Testis (tissue), 2 donors: ENCODE measurements at regions not wholly inside any gene's neighbourhood (a gene's known extent, or its start where the extent isn't known, plus 50 kb on each side); places are given as distances from the start of the nearest gene placed in this dataset.

Experiments used
- DNase-seq: peaks from one replicate; pipeline ENCODE4 v3.0.0-alpha.2; 2019
- H3K27ac ChIP-seq, 2 donors: fragments of 200-600 bp; sonication (generic); one replicate each; pipeline ENCODE4 v1.5.1; 2019
- H3K27me3 ChIP-seq: fragments of 200-600 bp; sonication (generic); one replicate; pipeline ENCODE4 v1.5.1; 2019
- H3K36me3 ChIP-seq: fragments of 200-600 bp; sonication (generic); one replicate; pipeline ENCODE4 v1.5.1; 2017; ENCODE audit warnings: low read depth; ENCODE audit errors: missing control alignments
- H3K4me1 ChIP-seq: fragments of 200-600 bp; sonication (generic); one replicate; pipeline ENCODE4 v1.5.1; 2019
- H3K4me3 ChIP-seq, 2 donors: fragments of 200-600 bp; sonication (generic); one replicate each; pipeline ENCODE4 v1.5.1; 2017 to 2019
- H3K9me3 ChIP-seq: fragments of 200-600 bp; sonication (generic); one replicate; pipeline ENCODE4 v1.5.1; 2017
- CTCF ChIP-seq, 3 experiments: fragments of 450-650 bp in 2 of 3; fragments of 200-600 bp in 1 of 3; sonication (generic) in 1 of 3; IDR thresholded peaks; one replicate each; pipeline ENCODE4 v1.5.1; 2016 to 2019; ENCODE audit warnings: antibody characterized with exemption in 3 of 3, mild to moderate bottlenecking in 2 of 3, moderate library complexity in 1 of 3
- POLR2A ChIP-seq: fragments of 450-650 bp; IDR thresholded peaks from one replicate; pipeline ENCODE4 v1.6.1; 2017; ENCODE audit warnings: antibody characterized with exemption, mild to moderate bottlenecking, moderate library complexity
- WGBS, 2 donors: methylation state at CpG; one replicate each; pipeline ENCODE4 v1.1.5; 2018; 5-methylcytosine and 5-hydroxymethylcytosine counted together
- intact Hi-C: fragments of 100-400 bp; cut with DNase I; formaldehyde crosslinking; loops from one replicate; pipeline ENCODE4 v1.15.1; 2023; ENCODE audit warnings: low total_unique reads

DNA sequence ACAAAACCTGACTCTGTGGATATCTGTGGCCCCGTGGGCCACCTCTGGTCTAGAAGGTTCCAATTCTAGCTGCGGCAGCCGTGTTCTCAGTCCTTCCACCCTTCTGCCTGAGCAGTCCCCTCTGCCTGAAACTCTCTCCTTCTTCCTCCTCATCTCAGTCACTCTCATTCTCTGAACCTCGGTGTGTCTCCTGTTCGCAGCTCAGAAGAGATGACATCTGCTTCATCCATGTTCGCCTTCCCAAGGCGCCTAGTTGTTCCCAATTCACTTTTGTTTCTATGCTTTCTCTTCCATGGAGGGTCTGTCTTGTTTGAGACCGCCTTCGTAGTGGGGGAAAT is 95.5 kb downstream of the CEBPB start:
- WGBS, 2 donors = 54 to 58% methylated on average over 9 of the region's 9 CpGs

GRCh38 chr20:50286609-50287008 is 96.0 kb downstream of the CEBPB start:
- Histone ChIP-seq H3K27me3 (no peaks in the 10 kb centered on the region), H3K4me3 (no peak overlapping the region), H3K27ac (peak overlapping the region; percentile 89 to 95), H3K36me3 (no peaks in the 10 kb centered on the region), H3K4me1 (peaks cover 39% of the 10 kb centered on the region), H3K9me3 (no peaks in the 10 kb centered on the region)
- WGBS, 2 donors = 46 to 49% methylated on average over 10 to 11 of the region's 11 CpGs
- intact Hi-C loops = loop anchor here (10.0 kb wide), 1 partner anchor 62 kb away; no protein-coding TSS in a partner anchor
- TF ChIP-seq CTCF (IDR thresholded peaks at IDR 0.05) (no peak), POLR2A (no peak)
- peak; percentile 63 for DNase-seq

More for the DNA sequence above, 95.5 kb downstream of the CEBPB start:
- H3K27me3 ChIP-seq = no peaks in the 10 kb centered on the region
- no peak for TF ChIP-seq POLR2A
- TF ChIP-seq CTCF (IDR thresholded peaks at IDR 0.05) = no peak
- H3K36me3 ChIP-seq = no peaks in the 10 kb centered on the region
- peaks cover 39% of the 10 kb centered on the region for H3K4me1 ChIP-seq
- H3K9me3 ChIP-seq = no peaks in the 10 kb centered on the region
- intact Hi-C loops = loop anchor here (10.0 kb wide), 1 partner anchor 61 kb away; no protein-coding TSS in a partner anchor
- H3K27ac ChIP-seq = peak overlapping the region; percentile 89 to 95
- H3K4me3 ChIP-seq = no peak overlapping the region
- DNase-seq = no peak

DNA sequence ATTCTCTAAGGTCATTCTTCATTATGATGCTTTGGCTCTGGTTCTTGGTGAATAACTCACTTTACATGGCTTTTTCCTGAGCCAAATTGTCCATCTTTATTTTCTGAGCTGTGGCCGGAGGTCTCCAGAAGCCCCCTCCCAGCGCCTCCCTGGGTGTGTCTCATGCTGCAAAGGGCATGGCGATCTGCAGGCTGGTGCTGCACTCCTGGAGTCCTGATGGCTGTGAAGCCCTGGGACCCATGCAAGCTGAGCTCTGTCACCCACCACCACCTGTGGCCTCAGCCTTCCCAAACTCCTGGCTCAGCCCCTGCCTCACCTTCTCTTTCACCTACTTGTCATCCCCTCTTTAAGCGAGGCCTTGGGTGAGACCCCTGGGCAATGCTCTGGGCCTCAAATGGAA is 96.9 kb downstream of the CEBPB start:
- no peak for TF ChIP-seq CTCF (IDR thresholded peaks at IDR 0.05)
- TF ChIP-seq POLR2A = no peak
- H3K27me3 ChIP-seq = no peaks in the 10 kb centered on the region
- intact Hi-C loops = loop anchor here (10.0 kb wide), 1 partner anchor 63 kb away; no protein-coding TSS in a partner anchor
- H3K4me3 ChIP-seq = no peak overlapping the region
- H3K9me3 ChIP-seq = no peaks in the 10 kb centered on the region
- peaks cover 45% of the 10 kb centered on the region for H3K4me1 ChIP-seq
- WGBS, 2 donors = 82 to 94% methylated on average over 1 to 4 of the region's 4 CpGs
- no peaks in the 10 kb centered on the region for H3K36me3 ChIP-seq
- no peak overlapping the region for H3K27ac ChIP-seq
- DNase-seq = no peak

DNA sequence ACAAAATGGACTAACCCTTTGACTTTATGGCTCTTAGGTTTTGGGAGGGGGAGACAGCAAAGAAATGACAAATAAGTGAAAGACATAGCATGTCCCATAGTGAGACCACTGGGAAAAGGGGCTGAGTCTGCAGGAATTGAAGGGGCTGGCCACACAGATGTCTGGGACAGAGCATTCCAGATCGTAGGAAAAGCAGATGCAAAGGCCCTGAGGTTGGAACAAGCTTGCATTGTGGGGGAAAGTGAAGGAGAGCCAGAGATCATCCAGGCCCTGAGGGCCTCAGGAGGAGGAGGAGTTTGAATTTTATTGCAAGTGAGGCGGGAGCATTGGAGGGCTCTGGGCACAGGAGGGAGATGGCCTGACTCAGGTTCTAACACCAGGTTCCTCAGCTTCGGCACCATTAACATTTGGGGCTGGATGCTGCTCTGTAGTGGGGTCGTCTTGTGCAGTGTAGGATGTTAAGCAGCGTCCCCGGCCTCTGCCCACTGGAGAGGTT is 97.5 kb downstream of the CEBPB start:
- H3K27ac ChIP-seq = no peak overlapping the region
- TF ChIP-seq CTCF (IDR thresholded peaks at IDR 0.05) = no peak
- TF ChIP-seq POLR2A = no peak
- intact Hi-C loops = loop anchor here (10.0 kb wide), 1 partner anchor 63 kb away; no protein-coding TSS in a partner anchor
- no peak for DNase-seq
- H3K36me3 ChIP-seq = no peaks in the 10 kb centered on the region
- WGBS, 2 donors = 89 to 93% methylated on average over 6 of the region's 6 CpGs
- H3K4me1 ChIP-seq = peaks cover 43% of the 10 kb centered on the region
- no peaks in the 10 kb centered on the region for H3K9me3 ChIP-seq
- H3K27me3 ChIP-seq = no peaks in the 10 kb centered on the region
- no peak overlapping the region for H3K4me3 ChIP-seq

- Histone ChIP-seq H3K9me3 (no peaks in the 10 kb centered on the region), H3K27ac (no peak overlapping the region), H3K4me3 (no peak overlapping the region), H3K36me3 (no peaks in the 10 kb centered on the region), H3K27me3 (no peaks in the 10 kb centered on the region), H3K4me1 (peaks cover 29% of the 10 kb centered on the region)
- intact Hi-C loops = loop anchor here (10.0 kb wide), 1 partner anchor 65 kb away; no protein-coding TSS in a partner anchor
- no peak for DNase-seq
- TF ChIP-seq CTCF (IDR thresholded peaks at IDR 0.05) (no peak), POLR2A (no peak)
- whole genome bisulfite sequencing, 2 donors = 84 to 91% methylated on average over 10 of the region's 10 CpGs
Measured at GRCh38 chr20:50289581-50289980, 99.0 kb downstream of the CEBPB start.
